Spleen (tissue), 11 donors: ENCODE measurements at regions not wholly inside any gene's neighbourhood (a gene's known extent, or its start where the extent isn't known, plus 50 kb on each side); places are given as distances from the start of the nearest gene placed in this dataset.

Experiments
- DNase-seq: peaks from one replicate; pipeline ENCODE4 v3.0.0-alpha.2; 2020
- H3K27ac ChIP-seq, 8 donors: fragments of 200-600 bp; sonication (generic) in 7 of 8; 1 replicate in 4 of 8; 2 replicates in 4 of 8; pipeline versions ENCODE4 v1.5.0 to v1.8.0; 2016 to 2021; ENCODE audit warnings: inconsistent platforms in 4 of 8, mild to moderate bottlenecking in 4 of 8, moderate library complexity in 1 of 8
- H3K27me3 ChIP-seq, 7 donors: fragments of 200-600 bp; sonication (generic) in 6 of 7; replicated peaks in 1 of 7; 1 replicate in 4 of 7; 2 replicates in 3 of 7; pipeline versions ENCODE4 v1.5.0 to v1.8.0; 2016 to 2021; ENCODE audit warnings: inconsistent platforms in 3 of 7, mild to moderate bottlenecking in 1 of 7
- H3K36me3 ChIP-seq, 6 donors: fragments of 200-600 bp; sonication (generic) in 5 of 6; 1 replicate in 4 of 6; 2 replicates in 2 of 6; pipeline versions ENCODE4 v1.5.0 to v1.8.0; 2016 to 2021; ENCODE audit warnings: inconsistent platforms in 2 of 6
- H3K4me1 ChIP-seq, 6 donors: fragments of 200-600 bp; sonication (generic) in 5 of 6; 1 replicate in 3 of 6; 2 replicates in 3 of 6; pipeline versions ENCODE4 v1.5.0 to v1.8.0; 2016 to 2021; ENCODE audit warnings: inconsistent platforms in 3 of 6
- H3K4me3 ChIP-seq, 8 donors: fragments of 200-600 bp; sonication (generic) in 7 of 8; 1 replicate in 4 of 8; 2 replicates in 4 of 8; pipeline versions ENCODE4 v1.5.0 to v1.8.0; 2016 to 2021; ENCODE audit warnings: inconsistent platforms in 4 of 8, mild to moderate bottlenecking in 4 of 8, moderate library complexity in 2 of 8
- H3K9me3 ChIP-seq, 8 donors: fragments of 200-600 bp; sonication (generic) in 7 of 8; 1 replicate in 4 of 8; 2 replicates in 4 of 8; pipeline versions ENCODE4 v1.5.0 to v1.8.0; 2016 to 2021; ENCODE audit warnings: inconsistent platforms in 4 of 8
- POLR2A ChIP-seq, 3 donors: fragments of 450-650 bp; IDR thresholded peaks; one replicate each; pipeline ENCODE4 v1.5.1; 2017; ENCODE audit warnings: antibody characterized with exemption in 3 of 3, mild to moderate bottlenecking in 1 of 3
- POLR2AphosphoS5 ChIP-seq, 3 donors: sonication (generic); formaldehyde crosslinking; IDR thresholded peaks; one replicate each; pipeline ENCODE4 v1.5.1; 2017; ENCODE audit warnings: antibody characterized with exemption in 3 of 3
- WGBS, 5 donors: extraction: QIAGEN DNeasy Blood & Tissue Kit in 3 of 5; methylation state at CpG; one replicate each; pipeline versions ENCODE4 v1.1.5 to v1.1.7; 2013 to 2018; 5-methylcytosine and 5-hydroxymethylcytosine counted together
- intact Hi-C: fragments of 100-400 bp; cut with DNase I; formaldehyde crosslinking; loops from one replicate; pipeline ENCODE4 v1.15.0; 2023; ENCODE audit warnings: low total_unique reads
- TF ChIP-seq, protein P1 (sequence below), 11 experiments: fragments of 200-600 bp in 7 of 11; fragments of 450-650 bp in 4 of 11; sonication (generic) in 4 of 11; IDR thresholded peaks in 8 of 11; conservative IDR thresholded peaks in 3 of 11; 1 replicate in 7 of 11; 2 replicates in 4 of 11; pipeline versions ENCODE4 v1.4.0 to v1.8.0; 2016 to 2021; ENCODE audit warnings: antibody characterized with exemption in 11 of 11, inconsistent platforms in 4 of 11, mild to moderate bottlenecking in 1 of 11
- donor health status: healthy with polysubstance abuse.
- donor health status: DM: no; HTN: no; CAD: no; lungs with moderate emphysema.
- donor health status: DM: no; HTN: no; CAD: no.
- donor health status: Bipolar disorder and iron deficiency.
- donor health status: healthy.
- donor health status: DM: no; HTN: no; CAD: no.
- donor health status: DM: yes; HTN: yes; CAD: no.

DNA sequence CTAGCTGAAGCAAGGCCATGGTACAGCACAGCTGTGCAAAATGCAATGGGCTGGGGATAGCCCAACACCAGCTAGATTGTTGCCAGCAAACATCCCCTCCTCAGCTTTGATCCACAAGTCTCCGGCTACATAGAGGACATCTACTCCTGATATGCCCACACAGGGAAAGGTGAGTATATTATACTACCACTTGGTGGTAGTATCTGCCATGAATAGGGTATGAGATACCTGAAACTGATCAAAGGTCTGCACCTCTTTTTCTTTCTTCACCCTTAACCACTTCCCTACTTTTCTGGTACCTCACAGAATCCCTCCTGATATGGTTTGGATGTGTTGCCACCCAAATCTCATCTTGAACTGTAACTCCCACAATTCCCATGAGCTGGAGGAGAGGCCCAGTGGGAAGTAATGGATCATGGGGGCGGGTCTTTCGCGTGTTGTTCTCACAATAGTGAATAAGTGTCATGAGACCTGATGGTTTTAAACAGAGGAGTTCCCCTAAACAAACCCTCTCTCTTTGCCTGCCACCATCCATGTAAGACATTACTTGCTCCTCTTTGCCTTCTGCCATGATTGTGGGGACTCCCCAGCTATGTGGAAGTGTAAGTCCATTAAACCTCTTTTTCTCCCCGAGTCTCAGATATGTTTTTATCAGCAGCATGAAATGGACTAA lies 279.6 kb downstream of the TXNL1 start:
- intact Hi-C loops: no loop called here
- H3K9me3 ChIP-seq: peaks cover 0 to 29% (median 23%) of the 10 kb centered on the region in 8 donors

DNA sequence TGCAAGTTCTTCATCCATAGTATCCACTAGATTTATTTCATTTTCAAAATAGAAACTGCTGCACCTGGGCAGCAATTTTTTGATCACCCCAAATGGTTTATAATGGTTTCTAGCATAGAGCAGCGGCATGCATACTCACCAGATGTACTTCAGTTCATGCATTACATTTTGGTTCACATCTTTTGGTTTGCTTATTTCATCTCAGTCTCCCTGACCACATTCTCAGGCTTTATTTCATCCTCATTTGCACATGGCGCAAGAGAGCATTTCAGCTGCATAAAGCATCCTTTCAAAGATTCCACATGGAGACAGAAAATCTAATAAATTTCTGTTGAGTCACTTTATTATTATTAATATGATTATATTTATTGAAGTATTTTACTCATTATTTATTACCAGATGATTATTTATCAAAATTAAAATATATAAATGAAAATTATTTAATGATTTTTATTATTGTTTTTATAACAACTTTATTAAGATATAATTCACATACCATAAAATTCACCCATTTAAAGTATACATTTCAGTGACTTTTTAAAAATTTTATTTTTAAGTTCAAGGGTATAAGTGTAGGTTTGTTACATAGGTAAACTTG lies 284.6 kb downstream of the TXNL1 start:
- Histone ChIP-seq H3K27me3 (no peaks in the 10 kb centered on the region), H3K9me3 (peaks cover 0 to 8% (median 2%) of the 10 kb centered on the region in 8 donors), H3K4me3 (no peak overlapping the region), H3K36me3 (no peaks in the 10 kb centered on the region), H3K4me1 (no peaks in the 10 kb centered on the region), H3K27ac (no peak overlapping the region)
- no peak for DNase-seq
- no peak for TF ChIP-seq POLR2A (IDR thresholded peaks at IDR 0.05)
- TF ChIP-seq, protein P1, sequence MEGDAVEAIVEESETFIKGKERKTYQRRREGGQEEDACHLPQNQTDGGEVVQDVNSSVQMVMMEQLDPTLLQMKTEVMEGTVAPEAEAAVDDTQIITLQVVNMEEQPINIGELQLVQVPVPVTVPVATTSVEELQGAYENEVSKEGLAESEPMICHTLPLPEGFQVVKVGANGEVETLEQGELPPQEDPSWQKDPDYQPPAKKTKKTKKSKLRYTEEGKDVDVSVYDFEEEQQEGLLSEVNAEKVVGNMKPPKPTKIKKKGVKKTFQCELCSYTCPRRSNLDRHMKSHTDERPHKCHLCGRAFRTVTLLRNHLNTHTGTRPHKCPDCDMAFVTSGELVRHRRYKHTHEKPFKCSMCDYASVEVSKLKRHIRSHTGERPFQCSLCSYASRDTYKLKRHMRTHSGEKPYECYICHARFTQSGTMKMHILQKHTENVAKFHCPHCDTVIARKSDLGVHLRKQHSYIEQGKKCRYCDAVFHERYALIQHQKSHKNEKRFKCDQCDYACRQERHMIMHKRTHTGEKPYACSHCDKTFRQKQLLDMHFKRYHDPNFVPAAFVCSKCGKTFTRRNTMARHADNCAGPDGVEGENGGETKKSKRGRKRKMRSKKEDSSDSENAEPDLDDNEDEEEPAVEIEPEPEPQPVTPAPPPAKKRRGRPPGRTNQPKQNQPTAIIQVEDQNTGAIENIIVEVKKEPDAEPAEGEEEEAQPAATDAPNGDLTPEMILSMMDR (IDR thresholded peaks at IDR 0.05 in 8 of 11, conservative IDR thresholded peaks at IDR 0.05 in 3 of 11): no peak
- no peak for TF ChIP-seq POLR2AphosphoS5 (IDR thresholded peaks at IDR 0.05)
- 89 to 96% (median 92%) methylated on average over 2 of the region's 2 CpGs for WGBS, 5 donors
- intact Hi-C loops: no loop called here

More for the DNA sequence above, 279.6 kb downstream of the TXNL1 start:
- Histone ChIP-seq H3K36me3 (no peaks in the 10 kb centered on the region), H3K27me3 (no peaks in the 10 kb centered on the region), H3K4me3 (no peak overlapping the region), H3K27ac (no peak overlapping the region), H3K4me1 (no peaks in the 10 kb centered on the region)
- TF ChIP-seq POLR2AphosphoS5 (IDR thresholded peaks at IDR 0.05): no peak
- TF ChIP-seq, protein P1 (IDR thresholded peaks at IDR 0.05 in 8 of 11, conservative IDR thresholded peaks at IDR 0.05 in 3 of 11): no peak
- no peak for TF ChIP-seq POLR2A (IDR thresholded peaks at IDR 0.05)
- WGBS, 5 donors: 85 to 92% (median 91%) methylated on average over 5 of the region's 5 CpGs
- DNase-seq: no peak

DNA sequence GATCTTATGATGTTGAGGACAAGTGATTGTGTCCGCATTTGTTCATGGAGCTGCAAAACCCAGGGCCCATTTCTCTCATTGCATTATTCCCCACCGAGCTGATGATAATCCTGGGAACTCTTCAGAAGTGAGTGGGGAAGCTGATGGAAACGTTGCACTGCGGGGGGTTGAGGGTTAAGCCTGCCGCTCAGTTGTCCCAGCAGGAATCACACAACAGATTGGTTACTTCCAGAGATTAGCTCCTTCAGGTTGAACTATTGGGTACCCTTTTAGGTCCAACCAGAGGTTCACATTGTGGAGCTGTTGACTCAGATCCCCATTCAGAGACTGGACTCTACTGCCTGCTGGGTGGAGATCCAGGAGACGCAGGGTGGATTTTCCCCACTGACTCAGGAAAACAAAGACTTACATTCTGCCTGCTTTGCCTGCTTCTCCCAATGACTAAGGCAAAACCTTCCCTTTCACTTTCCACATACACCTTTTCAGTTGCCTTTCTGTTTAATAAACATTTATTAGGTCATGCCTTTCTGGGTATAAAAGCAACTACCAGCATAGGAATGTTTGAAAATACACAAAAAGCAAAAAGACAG lies 286.4 kb downstream of the TXNL1 start:
- Histone ChIP-seq H3K27ac (no peak overlapping the region), H3K36me3 (no peaks in the 10 kb centered on the region), H3K27me3 (no peaks in the 10 kb centered on the region), H3K4me3 (no peak overlapping the region), H3K9me3 (peaks cover 0 to 8% (median 2%) of the 10 kb centered on the region in 8 donors), H3K4me1 (no peaks in the 10 kb centered on the region)
- intact Hi-C loops: no loop called here
- 67 to 91% (median 84%) methylated on average over 6 of the region's 6 CpGs for WGBS, 5 donors
- TF ChIP-seq, protein P1 (IDR thresholded peaks at IDR 0.05 in 8 of 11, conservative IDR thresholded peaks at IDR 0.05 in 3 of 11): no peak
- TF ChIP-seq POLR2A (IDR thresholded peaks at IDR 0.05) (no peak), POLR2AphosphoS5 (IDR thresholded peaks at IDR 0.05) (no peak)
- DNase-seq: no peak

DNA sequence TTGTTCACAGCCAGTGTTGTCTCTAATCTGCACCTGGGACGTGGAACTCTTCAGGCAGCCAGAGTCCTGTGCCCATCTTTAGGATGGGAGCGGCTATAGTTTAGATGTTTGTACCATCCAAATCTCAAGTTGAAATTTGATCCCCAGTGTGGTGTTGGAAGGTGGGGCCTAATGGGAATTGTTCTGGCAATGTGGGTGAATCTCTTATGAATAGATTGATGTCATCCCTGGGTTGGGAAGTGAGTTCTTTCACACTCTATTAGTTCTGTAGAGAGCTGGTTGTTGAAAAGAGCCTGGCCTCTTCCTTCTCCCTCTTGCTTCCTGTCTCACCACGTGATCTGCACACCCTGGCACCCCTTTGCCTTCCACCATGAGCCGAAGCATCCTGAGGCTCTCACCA lies 300.9 kb downstream of the TXNL1 start:
- H3K27me3 ChIP-seq: no peaks in the 10 kb centered on the region
- intact Hi-C loops: no loop called here

More for the DNA sequence above, 300.9 kb downstream of the TXNL1 start:
- Histone ChIP-seq H3K27ac (no peak overlapping the region), H3K36me3 (no peaks in the 10 kb centered on the region), H3K9me3 (peaks cover 0 to 13% (median 0%) of the 10 kb centered on the region in 8 donors), H3K4me3 (no peak overlapping the region), H3K4me1 (no peaks in the 10 kb centered on the region)
- no peak for DNase-seq
- WGBS, 5 donors: 56 to 70% (median 63%) methylated on average over 4 of the region's 4 CpGs
- TF ChIP-seq POLR2AphosphoS5 (IDR thresholded peaks at IDR 0.05) (no peak), POLR2A (IDR thresholded peaks at IDR 0.05) (no peak)
- TF ChIP-seq, protein P1 (IDR thresholded peaks at IDR 0.05 in 8 of 11, conservative IDR thresholded peaks at IDR 0.05 in 3 of 11): no peak
